Lower leg skin (tissue), 3 donors: ENCODE measurements at regions not wholly inside any gene's neighbourhood (a gene's known extent, or its start where the extent isn't known, plus 50 kb on each side); places are given as distances from the start of the nearest gene placed in this dataset.

Source experiments
- CTCF ChIP-seq, 3 donors: fragments of 450-650 bp; IDR thresholded peaks; one replicate each; pipeline ENCODE4 v1.5.1; 2016; ENCODE audit warnings: antibody characterized with exemption in 3 of 3, mild to moderate bottlenecking in 3 of 3, moderate library complexity in 2 of 3
- POLR2A ChIP-seq, 2 donors: fragments of 450-650 bp; IDR thresholded peaks; one replicate each; pipeline ENCODE4 v1.6.1; 2016 to 2017; ENCODE audit warnings: antibody characterized with exemption in 2 of 2, mild to moderate bottlenecking in 1 of 2, moderate library complexity in 1 of 2

- TF ChIP-seq CTCF (IDR thresholded peaks at IDR 0.05) (no peak), POLR2A (IDR thresholded peaks at IDR 0.05) (no peak)
These were observed 165.4 kb upstream of the ADO start for GRCh38 chr10:62639144-62639543.
